Nephron (organoid): ENCODE measurements at regions not wholly inside any gene's neighbourhood (a gene's known extent, or its start where the extent isn't known, plus 50 kb on each side); places are given as distances from the start of the nearest gene placed in this dataset.
"Not testable (repeated sequence)": the region's sequence is repeated elsewhere in the genome, so short reads cannot be mapped to it uniquely, and the experiment has no call there.

ENCODE experiments used
- H3K27ac Mint-ChIP-seq, 3 experiments: 2 replicates each; pipeline ENCODE4 v1.8.0; 2020; ENCODE audit warnings: mixed read lengths in 3 of 3, mild to moderate bottlenecking in 2 of 3, moderate library complexity in 1 of 3
- H3K27me3 Mint-ChIP-seq: 2 replicates; pipeline ENCODE4 v1.8.0; 2021; ENCODE audit warnings: low read depth, mild to moderate bottlenecking, moderate library complexity, mixed read lengths
- H3K36me3 Mint-ChIP-seq: 2 replicates; pipeline ENCODE4 v1.8.0; 2020; ENCODE audit warnings: low read depth, mixed read lengths
- H3K4me1 Mint-ChIP-seq: 2 replicates; pipeline ENCODE4 v1.8.0; 2020; ENCODE audit warnings: mixed read lengths
- H3K4me3 Mint-ChIP-seq, 3 experiments: 2 replicates each; pipeline ENCODE4 v1.8.0; 2020; ENCODE audit warnings: mild to moderate bottlenecking in 3 of 3, mixed read lengths in 3 of 3, moderate library complexity in 2 of 3
- H3K9me3 Mint-ChIP-seq: 2 replicates; pipeline ENCODE4 v1.8.0; 2020; ENCODE audit warnings: mixed read lengths
- CTCF ChIP-seq, 3 experiments: fragments of 200-600 bp; sonication (generic); IDR thresholded peaks; one replicate each; pipeline ENCODE4 v1.5.0; 2021; ENCODE audit warnings: antibody characterized with exemption in 3 of 3; ENCODE audit not compliant: unreplicated experiment in 3 of 3

GRCh38 chr3:18715208-18715607, 290.1 kb upstream of the SATB1 start:
- TF ChIP-seq CTCF (IDR thresholded peaks at IDR 0.05; ENCODE audit: unreplicated experiment in 3 of 3): no peak

GRCh38 chr3:18713577-18713951, 288.4 kb upstream of the SATB1 start:
- no peaks in the 10 kb centered on the region for H3K36me3 Mint-ChIP-seq
- H3K9me3 Mint-ChIP-seq: no peaks in the 10 kb centered on the region
- no peak for TF ChIP-seq CTCF (IDR thresholded peaks at IDR 0.05; ENCODE audit: unreplicated experiment in 3 of 3)
- no peaks in the 10 kb centered on the region for H3K27me3 Mint-ChIP-seq
- no peak overlapping the region for H3K4me3 Mint-ChIP-seq
- no peaks in the 10 kb centered on the region for H3K4me1 Mint-ChIP-seq
- no peak overlapping the region for H3K27ac Mint-ChIP-seq

More at GRCh38 chr3:18715208-18715607, 290.1 kb upstream of the SATB1 start:
- Mint-ChIP-seq H3K4me3 (no peak overlapping the region), H3K4me1 (no peaks in the 10 kb centered on the region), H3K27me3 (no peaks in the 10 kb centered on the region), H3K9me3 (no peaks in the 10 kb centered on the region), H3K36me3 (no peaks in the 10 kb centered on the region), H3K27ac (no peak overlapping the region)

GRCh38 chr3:18712713-18713576, 287.8 kb upstream of the SATB1 start:
- Mint-ChIP-seq H3K4me3 (no peak overlapping the region), H3K27me3 (no peaks in the 10 kb centered on the region), H3K4me1 (no peaks in the 10 kb centered on the region), H3K36me3 (no peaks in the 10 kb centered on the region), H3K9me3 (no peaks in the 10 kb centered on the region), H3K27ac (no peak overlapping the region)
- no peak for TF ChIP-seq CTCF (IDR thresholded peaks at IDR 0.05; ENCODE audit: unreplicated experiment in 3 of 3)

- H3K27me3 Mint-ChIP-seq: no peaks in the 10 kb centered on the region
- no peaks in the 10 kb centered on the region for H3K4me1 Mint-ChIP-seq
- H3K27ac Mint-ChIP-seq: no peak overlapping the region
- H3K9me3 Mint-ChIP-seq: peaks cover 26% of the 10 kb centered on the region
- no peak overlapping the region for H3K4me3 Mint-ChIP-seq
- no peak for TF ChIP-seq CTCF (IDR thresholded peaks at IDR 0.05; ENCODE audit: unreplicated experiment in 3 of 3)
- no peaks in the 10 kb centered on the region for H3K36me3 Mint-ChIP-seq
Measured at GRCh38 chr3:18704326-18704725, 279.2 kb upstream of the SATB1 start.

- Mint-ChIP-seq H3K9me3 (peaks cover 26% of the 10 kb centered on the region), H3K27me3 (no peaks in the 10 kb centered on the region), H3K4me3 (no peak overlapping the region), H3K27ac (no peak overlapping the region), H3K36me3 (no peaks in the 10 kb centered on the region), H3K4me1 (no peaks in the 10 kb centered on the region)
- TF ChIP-seq CTCF (IDR thresholded peaks at IDR 0.05; ENCODE audit: unreplicated experiment in 3 of 3): no peak
Measured at GRCh38 chr3:18703798-18704197, 278.7 kb upstream of the SATB1 start.

- H3K4me1 Mint-ChIP-seq, H3K36me3 Mint-ChIP-seq, H3K4me3 Mint-ChIP-seq, H3K9me3 Mint-ChIP-seq, H3K27ac Mint-ChIP-seq, H3K27me3 Mint-ChIP-seq: not testable (repeated sequence)
Measured at GRCh38 chr3:18693588-18694329, 268.6 kb upstream of the SATB1 start.
